ENCODE measurements at regions not wholly inside any gene's neighbourhood (a gene's known extent, or its start where the extent isn't known, plus 50 kb on each side); places are given as distances from the start of the nearest gene placed in this dataset.

DNA sequence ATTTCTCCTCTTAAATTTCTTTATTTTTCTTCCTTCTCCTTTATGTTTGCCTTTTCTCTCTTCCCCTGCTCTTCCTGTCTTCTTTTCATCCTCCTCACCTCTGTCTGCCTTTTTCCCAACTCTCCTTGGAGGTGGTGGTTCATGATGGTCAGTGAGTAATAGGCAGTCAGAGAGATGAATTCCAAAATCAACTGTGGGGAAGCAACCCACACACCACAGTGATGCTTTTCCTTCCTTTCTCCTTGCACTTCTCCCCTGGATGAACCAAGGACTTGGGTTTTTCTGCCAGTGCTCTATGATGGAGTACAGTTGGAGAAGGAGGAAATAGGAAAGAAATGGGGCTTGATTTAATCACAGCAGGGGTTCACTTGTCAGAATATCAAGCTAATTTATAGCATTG, 153.8 kb downstream of the DCK start:
- ChIA-PET CTCF (ENCODE audit: partially characterized antibody) (no interaction called here), POLR2A (ENCODE audit: partially characterized antibody) (no interaction called here)
- H3K9me3 ChIP-seq (ENCODE audit: insufficient read depth in 2 of 2, low read depth in 1 of 2, low read length in 1 of 2) = no peaks in the 10 kb centered on the region; a peak in 1 of 4 replicates
- H4K20me1 ChIP-seq (replicated peaks in 1 of 2; ENCODE audit: control insufficient read depth in 1 of 2, insufficient read depth in 2 of 2, low read length in 2 of 2) = no peaks in the 10 kb centered on the region
- no peaks in the 10 kb centered on the region for H3K27me3 ChIP-seq (replicated peaks in 1 of 4; ENCODE audit: control insufficient read depth in 3 of 4, extremely low read depth in 1 of 4, insufficient read depth in 3 of 4, low read length in 3 of 4)
- no peak overlapping the region for H4K8ac ChIP-seq (ENCODE audit: extremely low read depth, insufficient read depth, low read length)
- no peak for DNase-seq (ENCODE audit: low read depth in 1 of 2, low spot score in 2 of 2)
- no peaks in the 10 kb centered on the region for H3K79me2 ChIP-seq (ENCODE audit: control insufficient read depth in 1 of 2, insufficient read depth in 2 of 2, low read length in 2 of 2)
- no peak overlapping the region for H3K56ac ChIP-seq (replicated peaks; ENCODE audit: insufficient read length, low read depth, low read length)
- no peak overlapping the region for H4K5ac ChIP-seq (ENCODE audit: insufficient read length, low read depth, low read length)
- H3K4me3 ChIP-seq (ENCODE audit: extremely low read depth in 1 of 4, insufficient read depth in 2 of 4, low read depth in 3 of 4, low read length in 4 of 4) = no peak overlapping the region
- no peak overlapping the region for H4K91ac ChIP-seq (replicated peaks; ENCODE audit: insufficient read length, low read length)
- no peak overlapping the region for H3K9ac ChIP-seq (replicated peaks in 1 of 4; ENCODE audit: extremely low read depth in 1 of 4, low read depth in 3 of 4, low read length in 3 of 4)
- H3K4ac ChIP-seq (replicated peaks; ENCODE audit: insufficient read length, low read depth, low read length) = no peak overlapping the region
- H2BK12ac ChIP-seq (ENCODE audit: low read depth, low read length) = no peak overlapping the region
- no peak overlapping the region for H2BK15ac ChIP-seq (ENCODE audit: low read length)
- no peak overlapping the region for H2AFZ ChIP-seq (ENCODE audit: low read length)
- no peaks in the 10 kb centered on the region for H3K4me1 ChIP-seq (replicated peaks in 1 of 4; ENCODE audit: control insufficient read depth in 3 of 4, insufficient read depth in 4 of 4, low read length in 3 of 4)
- no peaks in the 10 kb centered on the region for H3K23me2 ChIP-seq (ENCODE audit: low read depth, low read length)
- no peak overlapping the region for H2BK20ac ChIP-seq (ENCODE audit: low read length)
- H3K14ac ChIP-seq (ENCODE audit: insufficient read length) = no peak overlapping the region
- no peak overlapping the region for H3K27ac ChIP-seq (ENCODE audit: low read depth, low read length)
- H2BK120ac ChIP-seq (replicated peaks; ENCODE audit: low read depth, low read length) = no peak overlapping the region
- no peak for FAIRE-seq
- no peak overlapping the region for H3K23ac ChIP-seq (ENCODE audit: insufficient read length)
- H2BK5ac ChIP-seq (ENCODE audit: low read depth, low read length) = no peak overlapping the region
- H3K4me2 ChIP-seq (ENCODE audit: insufficient read depth in 1 of 2, low read depth in 2 of 2, low read length in 2 of 2) = no peak overlapping the region
- H3K79me1 ChIP-seq (ENCODE audit: low read depth, low read length) = no peaks in the 10 kb centered on the region
- H2AK5ac ChIP-seq (ENCODE audit: low read depth, low read length) = no peak overlapping the region
- H3K18ac ChIP-seq (ENCODE audit: extremely low read depth, low read length) = no peak overlapping the region
- H3K36me3 ChIP-seq (ENCODE audit: control insufficient read depth in 2 of 4, insufficient read depth in 4 of 4, low read length in 3 of 4) = no peaks in the 10 kb centered on the region
- TF ChIP-seq GTF2F1 (IDR thresholded peaks at IDR 0.05; ENCODE audit: borderline replicate concordance, low read depth, low read length) = no peak
- TF ChIP-seq CBX8 (IDR thresholded peaks at IDR 0.05; ENCODE audit: borderline replicate concordance, low read depth, low read length) = no peak
- no peak for TF ChIP-seq RNF2 (IDR thresholded peaks at IDR 0.05; ENCODE audit: borderline replicate concordance, low read depth, low read length, missing control alignments, poor library complexity, severe bottlenecking)
- no peak for TF ChIP-seq HDAC2 (IDR thresholded peaks at IDR 0.05; ENCODE audit: borderline replicate concordance in 1 of 2, low read depth in 2 of 2, low read length in 2 of 2)
- TF ChIP-seq, protein P1, sequence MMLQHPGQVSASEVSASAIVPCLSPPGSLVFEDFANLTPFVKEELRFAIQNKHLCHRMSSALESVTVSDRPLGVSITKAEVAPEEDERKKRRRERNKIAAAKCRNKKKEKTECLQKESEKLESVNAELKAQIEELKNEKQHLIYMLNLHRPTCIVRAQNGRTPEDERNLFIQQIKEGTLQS (IDR thresholded peaks at IDR 0.05; ENCODE audit: insufficient read depth, low read depth, low read length) = no peak
- TF ChIP-seq CHD1 (IDR thresholded peaks at IDR 0.05; ENCODE audit: low read depth, low read length) = no peak
- TF ChIP-seq SUZ12 (IDR thresholded peaks at IDR 0.05; ENCODE audit: low read length) = no peak
- no peak for TF ChIP-seq TEAD4 (IDR thresholded peaks at IDR 0.05; ENCODE audit: low read depth, low read length)
- no peak for TF ChIP-seq BCL11A (IDR thresholded peaks at IDR 0.05; ENCODE audit: low read depth in 2 of 2, low read length in 2 of 2)
- no peak for TF ChIP-seq KDM1A (IDR thresholded peaks at IDR 0.05; ENCODE audit: borderline replicate concordance, low read length)
- TF ChIP-seq, protein P2, sequence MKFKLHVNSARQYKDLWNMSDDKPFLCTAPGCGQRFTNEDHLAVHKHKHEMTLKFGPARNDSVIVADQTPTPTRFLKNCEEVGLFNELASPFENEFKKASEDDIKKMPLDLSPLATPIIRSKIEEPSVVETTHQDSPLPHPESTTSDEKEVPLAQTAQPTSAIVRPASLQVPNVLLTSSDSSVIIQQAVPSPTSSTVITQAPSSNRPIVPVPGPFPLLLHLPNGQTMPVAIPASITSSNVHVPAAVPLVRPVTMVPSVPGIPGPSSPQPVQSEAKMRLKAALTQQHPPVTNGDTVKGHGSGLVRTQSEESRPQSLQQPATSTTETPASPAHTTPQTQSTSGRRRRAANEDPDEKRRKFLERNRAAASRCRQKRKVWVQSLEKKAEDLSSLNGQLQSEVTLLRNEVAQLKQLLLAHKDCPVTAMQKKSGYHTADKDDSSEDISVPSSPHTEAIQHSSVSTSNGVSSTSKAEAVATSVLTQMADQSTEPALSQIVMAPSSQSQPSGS (IDR thresholded peaks at IDR 0.05; ENCODE audit: low read length) = no peak
- TF ChIP-seq TAF7 (optimal IDR thresholded peaks at IDR 0.05; ENCODE audit: borderline replicate concordance, low read depth, low read length) = no peak
- TF ChIP-seq SIX5 (IDR thresholded peaks at IDR 0.05; ENCODE audit: low read depth, low read length) = no peak
